MM.1S (cell line): ENCODE measurements at regions not wholly inside any gene's neighbourhood (a gene's known extent, or its start where the extent isn't known, plus 50 kb on each side); places are given as distances from the start of the nearest gene placed in this dataset.

ENCODE experiments used
- DNase-seq: peaks from one replicate; pipeline ENCODE4 v3.0.0-alpha.2; 2015
- H2AFZ ChIP-seq: fragments of 300-600 bp; sonication (generic); 2 replicates; pipeline ENCODE4 v1.6.0; 2016; ENCODE audit warnings: antibody characterized with exemption, low read length
- H3F3A ChIP-seq: fragments of 300-600 bp; sonication (generic); 2 replicates; pipeline ENCODE4 v1.6.1; 2016; ENCODE audit warnings: mild to moderate bottlenecking, antibody characterized with exemption, low read length, moderate library complexity, mixed read lengths; ENCODE audit not compliant: insufficient read depth
- H3K27ac ChIP-seq: fragments of 300-600 bp; sonication (generic); 2 replicates; pipeline ENCODE4 v1.5.1; 2016; ENCODE audit warnings: mild to moderate bottlenecking, low read length
- H3K27me3 ChIP-seq: fragments of 300-600 bp; sonication (generic); replicated peaks from 2 replicates; pipeline ENCODE4 v1.6.0; 2016; ENCODE audit warnings: low read length; ENCODE audit not compliant: insufficient read depth
- H3K36me3 ChIP-seq: fragments of 300-600 bp; sonication (generic); replicated peaks from 2 replicates; pipeline ENCODE4 v1.6.1; 2016; ENCODE audit warnings: mild to moderate bottlenecking, low read length, mixed read lengths; ENCODE audit not compliant: insufficient read depth
- H3K4me1 ChIP-seq: fragments of 300-600 bp; sonication (generic); 2 replicates; pipeline ENCODE4 v1.6.1; 2016; ENCODE audit warnings: low read length, mixed read lengths
- H3K4me2 ChIP-seq: fragments of 300-600 bp; sonication (generic); 2 replicates; pipeline ENCODE4 v1.6.0; 2016; ENCODE audit warnings: low read depth, low read length
- H3K4me3 ChIP-seq: fragments of 300-600 bp; sonication (generic); 2 replicates; pipeline ENCODE4 v1.5.1; 2016; ENCODE audit warnings: low read length, mixed read lengths
- H3K79me2 ChIP-seq: fragments of 300-600 bp; sonication (generic); 2 replicates; pipeline ENCODE4 v1.6.1; 2016; ENCODE audit warnings: mixed run types, low read length, mixed read lengths
- H3K9ac ChIP-seq: fragments of 300-600 bp; sonication (generic); 2 replicates; pipeline ENCODE4 v1.6.1; 2016; ENCODE audit warnings: low read length, mixed read lengths
- H3K9me2 ChIP-seq: fragments of 300-600 bp; sonication (generic); replicated peaks from 2 replicates; pipeline ENCODE4 v1.6.1; 2016; ENCODE audit warnings: mild to moderate bottlenecking, low read length, mixed read lengths; ENCODE audit not compliant: insufficient read depth
- H3K9me3 ChIP-seq: fragments of 300-600 bp; sonication (generic); replicated peaks from 2 replicates; pipeline ENCODE4 v1.6.1; 2016; ENCODE audit warnings: mild to moderate bottlenecking, low read length, mixed read lengths; ENCODE audit not compliant: insufficient read depth
- H4K20me1 ChIP-seq: fragments of 300-600 bp; sonication (generic); 2 replicates; pipeline ENCODE4 v1.6.1; 2016; ENCODE audit warnings: mild to moderate bottlenecking, low read length, moderate library complexity, mixed read lengths; ENCODE audit not compliant: insufficient read depth
- CTCF ChIP-seq: fragments of 300-600 bp; sonication (generic); IDR thresholded peaks from 2 replicates; pipeline ENCODE4 v1.5.1; 2016; ENCODE audit warnings: antibody characterized with exemption, low read length, mixed read lengths
- EZH2 ChIP-seq: fragments of 300-600 bp; sonication (generic); optimal IDR thresholded peaks from 2 replicates; pipeline ENCODE3; 2017; ENCODE audit warnings: low read depth, mild to moderate bottlenecking, antibody characterized with exemption, low read length, mixed read lengths
- EZH2phosphoT487 ChIP-seq: fragments of 300-600 bp; sonication (generic); IDR thresholded peaks from 2 replicates; pipeline ENCODE4 v1.6.1; 2018; ENCODE audit warnings: antibody characterized with exemption, low read length

- no peaks in the 10 kb centered on the region for H3K4me1 ChIP-seq
- H3K4me2 ChIP-seq = no peak overlapping the region
Observed at GRCh38 chr3:154758109-154758868, 321.8 kb upstream of the MME start.

GRCh38 chr3:154753101-154753500 is 323.1 kb upstream of the GPR149 start:
- Histone ChIP-seq H3K4me3 (no peak overlapping the region), H3K79me2 (no peaks in the 10 kb centered on the region), H4K20me1 (no peaks in the 10 kb centered on the region), H3F3A (no peaks in the 10 kb centered on the region), H3K9me3 (no peaks in the 10 kb centered on the region), H3K9me2 (no peaks in the 10 kb centered on the region), H3K36me3 (no peaks in the 10 kb centered on the region), H2AFZ (no peak overlapping the region), H3K9ac (no peak overlapping the region), H3K27me3 (no peaks in the 10 kb centered on the region), H3K4me2 (no peak overlapping the region), H3K4me1 (no peaks in the 10 kb centered on the region), H3K27ac (no peak overlapping the region)
- no peak for DNase-seq
- TF ChIP-seq EZH2phosphoT487 (no peak), CTCF (no peak)

More at GRCh38 chr3:154758109-154758868, 321.8 kb upstream of the MME start:
- no peak overlapping the region for H2AFZ ChIP-seq
- no peaks in the 10 kb centered on the region for H3K79me2 ChIP-seq
- no peak overlapping the region for H3K9ac ChIP-seq
- no peaks in the 10 kb centered on the region for H3K9me3 ChIP-seq
- no peak overlapping the region for H3K27ac ChIP-seq
- TF ChIP-seq EZH2 = no peak
- TF ChIP-seq CTCF = peak; percentile 59
- H3F3A ChIP-seq = no peaks in the 10 kb centered on the region
- no peak overlapping the region for H3K4me3 ChIP-seq
- no peaks in the 10 kb centered on the region for H3K36me3 ChIP-seq
- no peaks in the 10 kb centered on the region for H4K20me1 ChIP-seq
- H3K9me2 ChIP-seq = no peaks in the 10 kb centered on the region
- DNase-seq = peak; percentile 51
- no peaks in the 10 kb centered on the region for H3K27me3 ChIP-seq

- no peaks in the 10 kb centered on the region for H3F3A ChIP-seq
- no peaks in the 10 kb centered on the region for H3K27me3 ChIP-seq
- DNase-seq = no peak
- no peaks in the 10 kb centered on the region for H3K9me3 ChIP-seq
- no peak overlapping the region for H2AFZ ChIP-seq
- no peak overlapping the region for H3K4me3 ChIP-seq
- no peaks in the 10 kb centered on the region for H3K4me1 ChIP-seq
- H4K20me1 ChIP-seq = no peaks in the 10 kb centered on the region
- TF ChIP-seq EZH2 (no peak), EZH2phosphoT487 (no peak), CTCF (no peak)
- no peak overlapping the region for H3K4me2 ChIP-seq
- no peaks in the 10 kb centered on the region for H3K36me3 ChIP-seq
- no peaks in the 10 kb centered on the region for H3K79me2 ChIP-seq
- no peak overlapping the region for H3K9ac ChIP-seq
- H3K27ac ChIP-seq = no peak overlapping the region
- H3K9me2 ChIP-seq = no peaks in the 10 kb centered on the region
Observed at GRCh38 chr3:154749514-154749913, 319.5 kb upstream of the GPR149 start.
